Motor neuron (in vitro differentiated cells): ENCODE measurements at regions not wholly inside any gene's neighbourhood (a gene's known extent, or its start where the extent isn't known, plus 50 kb on each side); places are given as distances from the start of the nearest gene placed in this dataset.
"Not testable (repeated sequence)": the region's sequence is repeated elsewhere in the genome, so short reads cannot be mapped to it uniquely, and the experiment has no call there.

Source experiments
- ATAC-seq, 8 experiments: fragments of 200-7000 bp; cut with Tn5 transposase; replicated peaks in 6 of 8; 2 replicates each; pipeline ENCODE4 v1.8.0; 2021; ENCODE audit warnings: mild to moderate bottlenecking in 8 of 8, moderate library complexity in 8 of 8
- H3K27ac ChIP-seq, 2 donors: fragments of 250-450 bp; sonication (Bioruptor Pico); 2 replicates each; pipeline ENCODE4 v1.9.0; 2021; ENCODE audit warnings: antibody characterized with exemption in 2 of 2, mild to moderate bottlenecking in 2 of 2, moderate library complexity in 1 of 2
- H3K4me1 ChIP-seq, 2 donors: fragments of 250-450 bp; sonication (Bioruptor Pico); replicated peaks in 1 of 2; 2 replicates each; pipeline ENCODE4 v1.6.1; 2021; ENCODE audit warnings: antibody characterized with exemption in 2 of 2, mild to moderate bottlenecking in 2 of 2, moderate library complexity in 1 of 2
- H3K4me3 ChIP-seq, 5 donors: fragments of 250-450 bp; sonication (Bioruptor Pico); 2 replicates each; pipeline ENCODE4 v1.9.0; 2021; ENCODE audit warnings: antibody characterized with exemption in 5 of 5, mild to moderate bottlenecking in 5 of 5, moderate library complexity in 4 of 5
- WGBS, 10 experiments: fragments of 450-650 bp; shearing (Covaris generic); methylation state at CpG; one replicate each; pipeline ENCODE4 v1.0.0; 2022; 5-methylcytosine and 5-hydroxymethylcytosine counted together
- in situ Hi-C, 9 experiments: fragments of 400-800 bp; cut with MboI; loops; one replicate each; pipeline ENCODE4 v1.15.0; 2021; ENCODE audit warnings: low sequenced_read_pairs in 9 of 9, low pct_unique_long_range_greater_than_20kb in 2 of 9; ENCODE audit not compliant: unreplicated experiment in 9 of 9

DNA sequence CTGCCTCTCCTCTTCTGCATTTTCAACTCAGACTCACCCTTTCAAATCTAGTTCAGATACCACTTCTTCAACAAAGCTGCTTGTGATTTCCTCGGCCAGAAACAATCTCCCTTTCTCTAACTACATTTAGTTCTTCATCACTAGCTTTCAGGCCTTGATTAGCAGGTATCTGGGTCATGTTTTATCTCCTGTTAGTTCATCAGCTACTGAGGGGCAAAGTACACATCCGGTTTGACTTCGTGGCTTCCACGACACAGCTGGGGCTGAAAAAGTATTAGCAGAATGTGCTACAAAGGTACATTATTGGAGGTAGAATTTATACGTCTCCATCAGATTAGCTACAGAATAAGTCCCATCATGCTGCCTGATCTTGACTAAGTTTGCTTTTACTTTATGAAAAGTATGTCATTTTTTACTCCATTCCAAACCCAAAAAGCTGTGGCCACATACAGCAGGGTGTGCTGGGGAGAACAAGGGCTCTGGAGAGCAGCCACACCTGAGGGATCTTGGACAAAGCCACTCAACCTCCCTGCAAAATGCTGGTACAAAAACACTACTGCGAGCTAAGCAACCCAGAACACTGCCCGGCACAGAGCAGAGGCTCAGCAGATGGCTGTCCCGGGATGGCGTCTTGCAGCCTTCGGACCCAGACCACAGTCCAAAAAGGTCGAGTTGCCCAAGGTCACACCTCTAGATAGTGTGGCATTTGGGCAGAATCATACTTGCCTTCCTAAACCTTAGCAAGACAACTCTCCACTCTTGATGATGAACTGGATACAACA lies 120.5 kb upstream of the PRKX start:
- H3K27ac ChIP-seq, in situ Hi-C loops, ATAC-seq, H3K4me1 ChIP-seq, H3K4me3 ChIP-seq: not testable (repeated sequence)
- no CpG with 5 or more reads among the region's 11 CpGs for WGBS, 10 experiments

- peak in 3 of 8 experiments; percentile 72 to 83 (median 82) for ATAC-seq
- H3K4me3 ChIP-seq, in situ Hi-C loops, H3K27ac ChIP-seq, H3K4me1 ChIP-seq: not testable (repeated sequence)
- WGBS, 10 experiments = no CpG with 5 or more reads among the region's 9 CpGs
These were observed 116.6 kb upstream of the PRKX start for GRCh38 chrX:3830020-3830419.

DNA sequence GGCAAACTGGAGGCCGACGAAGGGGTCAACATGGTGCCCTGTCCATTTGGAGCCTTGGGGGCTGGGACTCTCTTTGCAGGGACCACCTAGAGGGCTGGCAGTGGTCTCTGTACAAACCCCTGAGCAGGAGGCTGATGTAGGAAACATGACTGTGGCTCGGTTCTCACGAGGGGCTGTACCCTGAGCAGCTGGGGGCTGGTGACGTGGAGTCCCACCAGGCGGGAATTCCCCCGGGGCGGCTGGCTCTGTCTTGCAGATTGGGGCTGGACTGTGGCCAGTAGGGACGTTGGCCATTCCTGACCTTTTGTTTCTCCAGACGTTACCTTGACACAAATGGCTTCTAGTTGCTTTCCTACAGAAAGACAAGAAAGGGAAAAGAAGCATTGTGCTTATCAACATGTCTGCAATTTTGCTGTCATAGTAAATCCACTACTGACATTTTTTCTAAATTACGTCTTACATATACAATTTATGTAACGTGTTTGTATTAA lies 115.6 kb upstream of the PRKX start:
- ATAC-seq, H3K27ac ChIP-seq, in situ Hi-C loops, H3K4me1 ChIP-seq, H3K4me3 ChIP-seq: not testable (repeated sequence)
- 100% methylated on average over 1 of the region's 12 CpGs; no CpG with 5 or more reads in 9 of the 10 experiments for WGBS, 10 experiments

- WGBS, 10 experiments = no CpG with 5 or more reads among the region's 20 CpGs
- H3K4me3 ChIP-seq, in situ Hi-C loops, H3K4me1 ChIP-seq, H3K27ac ChIP-seq, ATAC-seq: not testable (repeated sequence)
These were observed 115.1 kb upstream of the PRKX start for GRCh38 chrX:3828378-3829040.

DNA sequence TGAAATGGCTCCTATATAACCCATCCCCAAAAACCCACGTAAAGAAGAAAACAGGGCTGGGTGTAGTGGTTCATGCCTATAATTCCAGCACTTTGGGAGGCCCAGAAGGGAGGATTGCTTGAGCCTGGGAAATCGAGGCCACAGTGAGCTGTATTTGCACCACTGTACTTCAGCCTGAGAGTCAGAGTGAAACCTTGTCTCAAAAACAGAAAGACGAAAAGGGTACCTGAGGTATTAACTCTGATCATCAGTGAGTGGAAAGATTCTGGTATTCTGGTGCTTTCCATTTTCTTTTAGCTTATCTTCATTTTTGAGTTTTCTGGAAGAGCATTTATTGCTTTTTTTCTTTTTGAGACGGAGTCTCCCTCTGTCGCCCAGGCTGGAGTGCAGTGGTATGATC lies 110.6 kb upstream of the PRKX start:
- WGBS, 10 experiments = no CpG with 5 or more reads among the region's 5 CpGs
- H3K27ac ChIP-seq, H3K4me1 ChIP-seq, H3K4me3 ChIP-seq, in situ Hi-C loops, ATAC-seq: not testable (repeated sequence)

DNA sequence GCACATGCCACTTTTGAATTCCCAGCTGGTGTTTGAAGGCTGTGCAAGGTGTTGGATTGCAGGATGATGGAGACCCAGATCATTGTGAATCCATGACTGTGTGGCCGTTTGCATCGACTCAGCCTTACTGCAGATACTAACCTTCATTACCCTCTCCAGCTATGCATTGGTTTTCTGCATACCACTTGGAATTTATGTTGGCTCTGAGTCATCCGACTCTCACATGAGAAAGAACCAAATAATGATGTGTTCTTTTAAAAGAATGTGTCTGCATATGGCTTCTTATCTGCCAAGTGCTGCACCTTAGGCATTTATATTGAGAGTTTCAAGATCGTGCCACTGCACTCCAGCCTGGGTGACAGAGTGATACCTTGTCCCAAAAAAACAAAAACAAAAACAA lies 106.7 kb upstream of the PRKX start:
- in situ Hi-C loops = no loop called here
- ATAC-seq = peak in 7 of 8 experiments; percentile 15 to 70 (median 23)
- H3K4me3 ChIP-seq = no peak overlapping the region
- 0 to 92% (median 68%) methylated on average over 1 to 4 of the region's 4 CpGs; no CpG with 5 or more reads in 4 of the 10 experiments for WGBS, 10 experiments
- H3K27ac ChIP-seq = no peak overlapping the region
- peaks cover 0 to 4% of the 10 kb centered on the region in 2 donors for H3K4me1 ChIP-seq

- H3K4me3 ChIP-seq, H3K4me1 ChIP-seq, H3K27ac ChIP-seq, in situ Hi-C loops, ATAC-seq: not testable (repeated sequence)
- 100% methylated on average over 2 of the region's 5 CpGs; no CpG with 5 or more reads in 9 of the 10 experiments for WGBS, 10 experiments
These were observed 104.0 kb upstream of the PRKX start for GRCh38 chrX:3817480-3817879.

GRCh38 chrX:3815896-3816664 lies 102.6 kb upstream of the PRKX start:
- in situ Hi-C loops = no loop called here
- H3K4me1 ChIP-seq = peaks cover 0 to 7% of the 10 kb centered on the region in 2 donors
- whole genome bisulfite sequencing, 10 experiments = no CpG with 5 or more reads among the region's 50 CpGs
- peak overlapping the region; percentile 56 to 69 (median 63) for H3K4me3 ChIP-seq
- H3K27ac ChIP-seq = peak overlapping the region; percentile 91 to 95
- ATAC-seq = peak in 6 of 8 experiments; percentile 3 to 14 (median 7)

DNA sequence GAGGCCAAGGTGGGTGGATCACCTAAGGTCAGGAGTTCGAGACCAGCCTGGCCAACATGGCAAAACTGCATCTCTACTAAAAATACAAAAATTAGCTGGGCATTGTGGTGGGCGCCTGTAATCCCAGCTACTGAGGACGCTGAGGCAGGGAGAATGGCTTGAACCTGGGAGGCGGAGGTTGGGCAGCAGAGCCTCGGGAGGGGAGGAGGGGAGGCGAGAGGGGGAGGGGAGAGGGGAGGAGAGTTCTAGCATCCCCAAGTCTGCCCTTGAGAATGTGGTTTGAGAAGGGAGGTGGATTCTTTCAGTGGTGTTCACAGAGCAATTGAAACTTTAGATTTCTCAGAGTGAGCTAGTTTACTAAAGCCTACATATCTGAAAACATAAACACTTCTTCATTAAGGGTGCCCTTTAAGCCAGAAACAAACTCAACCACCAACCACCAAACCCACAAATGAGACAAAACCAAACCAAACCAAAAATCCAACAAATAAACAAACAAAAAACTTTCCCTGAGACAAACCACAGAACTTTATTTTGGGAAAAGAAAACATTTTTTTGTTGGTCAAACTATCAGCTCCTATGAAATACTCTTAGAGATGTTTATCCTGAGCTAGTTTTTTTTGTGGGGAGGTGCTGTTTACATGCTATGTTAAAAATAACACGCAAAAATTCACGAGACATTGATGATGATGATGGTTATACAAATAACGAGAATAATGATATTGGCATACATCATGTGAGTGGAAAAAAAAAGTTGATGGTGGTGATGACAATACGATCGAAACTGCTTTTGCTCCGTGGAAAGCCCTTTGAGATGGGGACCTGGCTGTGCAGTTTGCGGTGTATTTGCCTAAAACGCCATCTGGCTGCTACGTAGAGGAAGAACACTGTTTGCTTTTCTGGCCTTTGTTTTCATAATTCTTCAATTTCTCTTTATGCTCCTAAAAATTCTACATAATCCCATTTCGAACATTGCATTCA lies 98.2 kb upstream of the PRKX start:
- 0 to 44% (median 22%) methylated on average over 1 to 10 of the region's 16 CpGs; no CpG with 5 or more reads in 3 of the 10 experiments for WGBS, 10 experiments
- H3K4me3 ChIP-seq = no peak overlapping the region
- no peak overlapping the region for H3K27ac ChIP-seq
- peaks cover 0 to 4% of the 10 kb centered on the region in 2 donors for H3K4me1 ChIP-seq
- no peak for ATAC-seq
- in situ Hi-C loops = no loop called here

DNA sequence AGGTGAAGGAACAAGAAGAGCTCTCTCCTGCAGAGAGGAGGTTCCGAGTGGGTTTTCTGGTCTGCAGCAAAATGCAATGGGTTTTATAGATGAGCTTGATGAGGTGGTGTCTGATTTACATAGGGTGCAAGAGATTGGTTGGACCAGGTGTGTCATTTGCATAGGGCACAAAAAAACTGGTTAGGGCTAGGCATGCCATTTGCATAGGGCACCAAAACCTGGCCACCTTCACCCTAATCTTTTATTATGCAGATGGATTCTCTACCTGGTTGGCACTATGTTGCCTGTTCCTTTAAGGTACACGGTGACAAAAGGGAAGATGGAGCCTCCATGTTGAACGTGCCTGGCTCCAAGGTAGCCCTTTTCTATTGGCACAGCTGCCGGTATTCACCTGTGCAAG lies 94.5 kb upstream of the PRKX start:
- no peak overlapping the region for H3K4me3 ChIP-seq
- no peak overlapping the region for H3K27ac ChIP-seq
- in situ Hi-C loops = no loop called here
- peaks cover 0 to 2% of the 10 kb centered on the region in 2 donors for H3K4me1 ChIP-seq
- ATAC-seq = peak in 1 of 8 experiments; percentile 4
- 0 to 60% (median 41%) methylated on average over 1 to 3 of the region's 4 CpGs; no CpG with 5 or more reads in 6 of the 10 experiments for WGBS, 10 experiments

- peak in 1 of 8 experiments; percentile 23 for ATAC-seq
- no peaks in the 10 kb centered on the region for H3K4me1 ChIP-seq
- WGBS, 10 experiments = 20 to 40% (median 32%) methylated on average over 1 to 5 of the region's 10 CpGs; no CpG with 5 or more reads in 6 of the 10 experiments
- in situ Hi-C loops = no loop called here
- H3K27ac ChIP-seq = no peak overlapping the region
- no peak overlapping the region for H3K4me3 ChIP-seq
These were observed 93.2 kb upstream of the PRKX start for GRCh38 chrX:3806630-3807029.

GRCh38 chrX:3803713-3804112 lies 90.3 kb upstream of the PRKX start:
- in situ Hi-C loops = no loop called here
- H3K27ac ChIP-seq = no peak overlapping the region
- H3K4me1 ChIP-seq = no peaks in the 10 kb centered on the region
- H3K4me3 ChIP-seq = no peak overlapping the region
- ATAC-seq = no peak
- 0 to 94% (median 57%) methylated on average over 1 to 3 of the region's 4 CpGs; no CpG with 5 or more reads in 6 of the 10 experiments for WGBS, 10 experiments
